NB4 (cell line): ENCODE measurements at regions not wholly inside any gene's neighbourhood (a gene's known extent, or its start where the extent isn't known, plus 50 kb on each side); places are given as distances from the start of the nearest gene placed in this dataset.

Experiments
- DNase-seq: peaks from one replicate; pipeline ENCODE4 v3.0.0; 2010; ENCODE audit warnings: low read depth
- H3K4me3 ChIP-seq: one replicate; pipeline ENCODE4 v1.5.1; 2011; ENCODE audit warnings: mild to moderate bottlenecking, low read depth, low read length, moderate library complexity
- CTCF ChIP-seq: IDR thresholded peaks from one replicate; pipeline ENCODE4 v1.5.1; 2012; ENCODE audit warnings: low read depth, low read length
- MAX ChIP-seq: IDR thresholded peaks from 2 replicates; pipeline ENCODE4 v1.6.1; 2011; ENCODE audit warnings: low read depth, low read length
- MYC ChIP-seq: IDR thresholded peaks from 2 replicates; pipeline ENCODE4 v1.6.1; 2011; ENCODE audit warnings: low read depth, low read length
- POLR2A ChIP-seq: IDR thresholded peaks from 2 replicates; pipeline ENCODE4 v1.6.1; 2011; ENCODE audit warnings: mild to moderate bottlenecking; ENCODE audit not compliant: insufficient read length; ENCODE audit errors: extremely low read depth

- no peak for DNase-seq
- no peak overlapping the region for H3K4me3 ChIP-seq
- TF ChIP-seq CTCF (no peak), MYC (no peak), POLR2A (no peak), MAX (no peak)
These were observed 724.9 kb upstream of the MIR17HG start for GRCh38 chr13:90622541-90622940.

GRCh38 chr13:90623318-90624011 lies 724.0 kb upstream of the MIR17HG start:
- no peak overlapping the region for H3K4me3 ChIP-seq
- no peak for DNase-seq
- no peak for TF ChIP-seq POLR2A
- TF ChIP-seq MAX = no peak
- TF ChIP-seq MYC = no peak
- TF ChIP-seq CTCF = no peak

GRCh38 chr13:90627813-90628212 lies 719.7 kb upstream of the MIR17HG start:
- H3K4me3 ChIP-seq = no peak overlapping the region
- DNase-seq = no peak
- TF ChIP-seq POLR2A (no peak), MAX (no peak), CTCF (no peak), MYC (no peak)

- TF ChIP-seq CTCF (no peak), MYC (no peak), POLR2A (no peak), MAX (no peak)
- no peak for DNase-seq
- no peak overlapping the region for H3K4me3 ChIP-seq
These were observed 719.0 kb upstream of the MIR17HG start for GRCh38 chr13:90628471-90628870.

- H3K4me3 ChIP-seq = no peak overlapping the region
- DNase-seq = no peak
- no peak for TF ChIP-seq MYC
- no peak for TF ChIP-seq MAX
- TF ChIP-seq POLR2A = no peak
- TF ChIP-seq CTCF = no peak
These were observed 716.8 kb upstream of the MIR17HG start for GRCh38 chr13:90630716-90631115.

- no peak for DNase-seq
- H3K4me3 ChIP-seq = no peak overlapping the region
- no peak for TF ChIP-seq POLR2A
- no peak for TF ChIP-seq MAX
- no peak for TF ChIP-seq CTCF
These were observed 715.3 kb upstream of the MIR17HG start for GRCh38 chr13:90632184-90632583.
